T-helper 17 cell (primary cell): ENCODE measurements at regions not wholly inside any gene's neighbourhood (a gene's known extent, or its start where the extent isn't known, plus 50 kb on each side); places are given as distances from the start of the nearest gene placed in this dataset.

ENCODE experiments used
- ATAC-seq: fragments of 150-1000 bp; cut with Tn5 transposase; 2 replicates; pipeline ENCODE4 v1.10.0; 2021; ENCODE audit warnings: mild to moderate bottlenecking, moderate library complexity
- DNase-seq, 3 donors: peaks; one replicate each; pipeline versions ENCODE4 v3.0.0 to v3.0.0-alpha.2; 2020 to 2021
- H3K9me3 ChIP-seq: one replicate; pipeline ENCODE4 v1.7.0; 2013; ENCODE audit warnings: low read length, mild to moderate bottlenecking; ENCODE audit not compliant: control insufficient read depth, poor library complexity, severe bottlenecking
- H3K27ac Mint-ChIP-seq: one replicate; pipeline ENCODE4 v1.8.0; 2022; ENCODE audit warnings: mild to moderate bottlenecking, moderate library complexity, mixed read lengths
- H3K27me3 Mint-ChIP-seq: one replicate; pipeline ENCODE4 v1.8.0; 2022; ENCODE audit warnings: mixed read lengths
- H3K36me3 Mint-ChIP-seq: one replicate; pipeline ENCODE4 v1.8.0; 2022; ENCODE audit warnings: low read depth, mixed read lengths
- H3K4me1 Mint-ChIP-seq: one replicate; pipeline ENCODE4 v1.8.0; 2022; ENCODE audit warnings: mild to moderate bottlenecking, mixed read lengths
- H3K4me3 Mint-ChIP-seq: one replicate; pipeline ENCODE4 v1.8.0; 2022; ENCODE audit warnings: mild to moderate bottlenecking, moderate library complexity, mixed read lengths

- Mint-ChIP-seq H3K27ac (no peak overlapping the region), H3K27me3 (peaks cover 5% of the 10 kb centered on the region), H3K4me3 (no peak overlapping the region), H3K36me3 (no peaks in the 10 kb centered on the region), H3K4me1 (peaks cover 5% of the 10 kb centered on the region)
- ATAC-seq (no peak), DNase-seq (no peak)
- H3K9me3 ChIP-seq: no peaks in the 10 kb centered on the region
Observed at GRCh38 chr16:79407461-79408135, 192.9 kb downstream of the MAF start.

- no peaks in the 10 kb centered on the region for H3K36me3 Mint-ChIP-seq
- H3K9me3 ChIP-seq: no peaks in the 10 kb centered on the region
- ATAC-seq (no peak), DNase-seq (no peak)
- peaks cover 5% of the 10 kb centered on the region for H3K4me1 Mint-ChIP-seq
- H3K4me3 Mint-ChIP-seq: no peak overlapping the region
- no peak overlapping the region for H3K27ac Mint-ChIP-seq
- H3K27me3 Mint-ChIP-seq: peaks cover 5% of the 10 kb centered on the region
Observed at GRCh38 chr16:79407005-79407404, 193.5 kb downstream of the MAF start.

GRCh38 chr16:79404571-79404970 lies 196.0 kb downstream of the MAF start:
- Mint-ChIP-seq H3K27me3 (peaks cover 5% of the 10 kb centered on the region), H3K4me1 (no peaks in the 10 kb centered on the region), H3K4me3 (no peak overlapping the region), H3K27ac (no peak overlapping the region), H3K36me3 (peaks cover 2% of the 10 kb centered on the region)
- DNase-seq (no peak), ATAC-seq (no peak)
- H3K9me3 ChIP-seq: no peaks in the 10 kb centered on the region

GRCh38 chr16:79403534-79403933 lies 197.0 kb downstream of the MAF start:
- no peak overlapping the region for H3K27ac Mint-ChIP-seq

GRCh38 chr16:79402920-79403319 lies 197.6 kb downstream of the MAF start:
- H3K27ac Mint-ChIP-seq: peak overlapping the region; percentile 39
- peaks cover 2% of the 10 kb centered on the region for H3K36me3 Mint-ChIP-seq
- H3K4me3 Mint-ChIP-seq: no peak overlapping the region
- no peaks in the 10 kb centered on the region for H3K9me3 ChIP-seq
- no peak for DNase-seq
- H3K4me1 Mint-ChIP-seq: no peaks in the 10 kb centered on the region
- no peak for ATAC-seq
- H3K27me3 Mint-ChIP-seq: peaks cover 5% of the 10 kb centered on the region

More at GRCh38 chr16:79403534-79403933, 197.0 kb downstream of the MAF start:
- no peak for DNase-seq
- Mint-ChIP-seq H3K36me3 (peaks cover 2% of the 10 kb centered on the region), H3K27me3 (peaks cover 5% of the 10 kb centered on the region), H3K4me1 (no peaks in the 10 kb centered on the region), H3K4me3 (no peak overlapping the region)
- H3K9me3 ChIP-seq: no peaks in the 10 kb centered on the region
- ATAC-seq: no peak

GRCh38 chr16:79402356-79402755 lies 198.2 kb downstream of the MAF start:
- H3K27ac Mint-ChIP-seq: no peak overlapping the region
- no peak for ATAC-seq
- no peak overlapping the region for H3K4me3 Mint-ChIP-seq

GRCh38 chr16:79401782-79402181 lies 198.8 kb downstream of the MAF start:
- Mint-ChIP-seq H3K36me3 (peaks cover 2% of the 10 kb centered on the region), H3K27me3 (no peaks in the 10 kb centered on the region)
- no peak for ATAC-seq

More at GRCh38 chr16:79402356-79402755, 198.2 kb downstream of the MAF start:
- no peaks in the 10 kb centered on the region for H3K9me3 ChIP-seq
- Mint-ChIP-seq H3K4me1 (no peaks in the 10 kb centered on the region), H3K36me3 (peaks cover 2% of the 10 kb centered on the region), H3K27me3 (peaks cover 3% of the 10 kb centered on the region)
- DNase-seq: no peak

GRCh38 chr16:79401157-79401556 lies 199.4 kb downstream of the MAF start:
- Mint-ChIP-seq H3K4me3 (no peak overlapping the region), H3K27ac (no peak overlapping the region)

More at GRCh38 chr16:79401782-79402181, 198.8 kb downstream of the MAF start:
- DNase-seq: no peak
- H3K9me3 ChIP-seq: no peaks in the 10 kb centered on the region
- Mint-ChIP-seq H3K27ac (no peak overlapping the region), H3K4me1 (no peaks in the 10 kb centered on the region), H3K4me3 (no peak overlapping the region)

GRCh38 chr16:79400462-79401149 lies 199.9 kb downstream of the MAF start:
- no peaks in the 10 kb centered on the region for H3K27me3 Mint-ChIP-seq
- no peaks in the 10 kb centered on the region for H3K9me3 ChIP-seq
- H3K4me1 Mint-ChIP-seq: peaks cover under 1% of the 10 kb centered on the region
- H3K4me3 Mint-ChIP-seq: no peak overlapping the region
- ATAC-seq: no peak
- peaks cover 2% of the 10 kb centered on the region for H3K36me3 Mint-ChIP-seq
- DNase-seq: no peak
- no peak overlapping the region for H3K27ac Mint-ChIP-seq

More at GRCh38 chr16:79401157-79401556, 199.4 kb downstream of the MAF start:
- H3K36me3 Mint-ChIP-seq: peaks cover 2% of the 10 kb centered on the region
- ATAC-seq (no peak), DNase-seq (no peak)
- H3K4me1 Mint-ChIP-seq: no peaks in the 10 kb centered on the region
- no peaks in the 10 kb centered on the region for H3K27me3 Mint-ChIP-seq
- H3K9me3 ChIP-seq: no peaks in the 10 kb centered on the region

GRCh38 chr16:79395591-79395990 lies 204.9 kb downstream of the MAF start:
- Mint-ChIP-seq H3K27ac (no peak overlapping the region), H3K4me1 (peaks cover 14% of the 10 kb centered on the region), H3K4me3 (no peak overlapping the region), H3K36me3 (no peaks in the 10 kb centered on the region), H3K27me3 (no peaks in the 10 kb centered on the region)
- H3K9me3 ChIP-seq: no peaks in the 10 kb centered on the region
- ATAC-seq (no peak), DNase-seq (no peak)

GRCh38 chr16:79394206-79394605 lies 206.3 kb downstream of the MAF start:
- H3K4me1 Mint-ChIP-seq: peaks cover 17% of the 10 kb centered on the region
- no peak for ATAC-seq
- peak overlapping the region; percentile 65 for H3K27ac Mint-ChIP-seq
- DNase-seq: no peak
- H3K4me3 Mint-ChIP-seq: no peak overlapping the region
- no peaks in the 10 kb centered on the region for H3K36me3 Mint-ChIP-seq
- H3K9me3 ChIP-seq: no peaks in the 10 kb centered on the region
- no peaks in the 10 kb centered on the region for H3K27me3 Mint-ChIP-seq

- DNase-seq: no peak
- ATAC-seq: no peak
- Mint-ChIP-seq H3K4me3 (no peak overlapping the region), H3K27me3 (no peaks in the 10 kb centered on the region), H3K36me3 (no peaks in the 10 kb centered on the region), H3K27ac (peak overlapping the region; percentile 43), H3K4me1 (peaks cover 18% of the 10 kb centered on the region)
- no peaks in the 10 kb centered on the region for H3K9me3 ChIP-seq
Observed at GRCh38 chr16:79393564-79393963, 207.0 kb downstream of the MAF start.

GRCh38 chr16:79393127-79393526 lies 207.4 kb downstream of the MAF start:
- H3K27ac Mint-ChIP-seq: peak overlapping the region; percentile 43
- H3K4me3 Mint-ChIP-seq: no peak overlapping the region
- H3K27me3 Mint-ChIP-seq: no peaks in the 10 kb centered on the region
- no peaks in the 10 kb centered on the region for H3K36me3 Mint-ChIP-seq
- ATAC-seq (no peak), DNase-seq (no peak)
- H3K9me3 ChIP-seq: no peaks in the 10 kb centered on the region
- H3K4me1 Mint-ChIP-seq: peaks cover 20% of the 10 kb centered on the region

GRCh38 chr16:79392081-79392480 lies 208.5 kb downstream of the MAF start:
- Mint-ChIP-seq H3K4me3 (no peak overlapping the region), H3K36me3 (no peaks in the 10 kb centered on the region), H3K4me1 (peaks cover 20% of the 10 kb centered on the region), H3K27me3 (no peaks in the 10 kb centered on the region), H3K27ac (no peak overlapping the region)
- no peak for DNase-seq
- no peak for ATAC-seq
- no peaks in the 10 kb centered on the region for H3K9me3 ChIP-seq
